ENCODE measurements at regions not wholly inside any gene's neighbourhood (a gene's known extent, or its start where the extent isn't known, plus 50 kb on each side); places are given as distances from the start of the nearest gene placed in this dataset.

GRCh38 chr5:173781432-173781815 is 106.7 kb upstream of the CPEB4 start:
- POLR2A ChIA-PET = no interaction called here
- no peaks in the 10 kb centered on the region for H3K36me3 Mint-ChIP-seq (ENCODE audit: low read depth)
- H3K9me3 Mint-ChIP-seq = no peaks in the 10 kb centered on the region
- DNase-seq = no peak
- CTCF ChIA-PET = interaction anchor here (1.4 kb wide), 1 partner anchor 22 kb away, joined by 4 read pairs; no protein-coding TSS in a partner anchor
- peak overlapping the region; percentile 83 for H3K27ac Mint-ChIP-seq
- no peak overlapping the region for H3K4me3 Mint-ChIP-seq
- no peaks in the 10 kb centered on the region for H3K27me3 Mint-ChIP-seq
- peaks cover 24% of the 10 kb centered on the region for H3K4me1 Mint-ChIP-seq

- DNase-seq = peak; percentile 54
- H3K27ac Mint-ChIP-seq = peak overlapping the region; percentile 83
- no peaks in the 10 kb centered on the region for H3K36me3 Mint-ChIP-seq (ENCODE audit: low read depth)
- CTCF ChIA-PET = no interaction called here
- no peaks in the 10 kb centered on the region for H3K9me3 Mint-ChIP-seq
- H3K4me3 Mint-ChIP-seq = no peak overlapping the region
- no peaks in the 10 kb centered on the region for H3K27me3 Mint-ChIP-seq
- H3K4me1 Mint-ChIP-seq = peaks cover 26% of the 10 kb centered on the region
- POLR2A ChIA-PET = no interaction called here
Measured at GRCh38 chr5:173781816-173782670, 106.1 kb upstream of the CPEB4 start.

GRCh38 chr5:173782671-173783101 is 105.5 kb upstream of the CPEB4 start:
- POLR2A ChIA-PET = no interaction called here
- Mint-ChIP-seq H3K4me1 (peaks cover 26% of the 10 kb centered on the region), H3K4me3 (no peak overlapping the region), H3K36me3 (ENCODE audit: low read depth) (no peaks in the 10 kb centered on the region), H3K27me3 (no peaks in the 10 kb centered on the region), H3K9me3 (no peaks in the 10 kb centered on the region), H3K27ac (peak overlapping the region; percentile 83)
- DNase-seq = no peak
- CTCF ChIA-PET = no interaction called here

- Mint-ChIP-seq H3K9me3 (no peaks in the 10 kb centered on the region), H3K27ac (no peak overlapping the region), H3K4me1 (peaks cover 23% of the 10 kb centered on the region), H3K36me3 (ENCODE audit: low read depth) (no peaks in the 10 kb centered on the region), H3K27me3 (no peaks in the 10 kb centered on the region), H3K4me3 (no peak overlapping the region)
- POLR2A ChIA-PET = no interaction called here
- DNase-seq = no peak
- CTCF ChIA-PET = no interaction called here
Measured at GRCh38 chr5:173783371-173783770, 104.8 kb upstream of the CPEB4 start.

- Mint-ChIP-seq H3K36me3 (ENCODE audit: low read depth) (no peaks in the 10 kb centered on the region), H3K27ac (no peak overlapping the region), H3K9me3 (no peaks in the 10 kb centered on the region), H3K27me3 (no peaks in the 10 kb centered on the region), H3K4me1 (peaks cover 19% of the 10 kb centered on the region), H3K4me3 (no peak overlapping the region)
- DNase-seq = no peak
- CTCF ChIA-PET = interaction anchor here (0.6 kb wide), 1 partner anchor 16 kb away, joined by 3 read pairs; no protein-coding TSS in a partner anchor
- POLR2A ChIA-PET = no interaction called here
Measured at GRCh38 chr5:173785400-173785799, 102.7 kb upstream of the CPEB4 start.

GRCh38 chr5:173785866-173786265 is 102.3 kb upstream of the CPEB4 start:
- ChIA-PET POLR2A (no interaction called here), CTCF (interaction anchor here (0.5 to 2.0 kb wide), 4 partner anchors 8 to 398 kb away, joined by 3 to 7 read pairs (median 3); no protein-coding TSS in a partner anchor)
- Mint-ChIP-seq H3K36me3 (ENCODE audit: low read depth) (no peaks in the 10 kb centered on the region), H3K27ac (no peak overlapping the region), H3K9me3 (no peaks in the 10 kb centered on the region), H3K4me1 (peaks cover 19% of the 10 kb centered on the region), H3K27me3 (no peaks in the 10 kb centered on the region), H3K4me3 (no peak overlapping the region)
- DNase-seq = no peak

GRCh38 chr5:173786286-173787187 is 101.6 kb upstream of the CPEB4 start:
- CTCF ChIA-PET = interaction anchor here (0.5 to 2.0 kb wide), 7 partner anchors 9 to 399 kb away, joined by 3 to 7 read pairs (median 3); no protein-coding TSS in a partner anchor
- Mint-ChIP-seq H3K27ac (no peak overlapping the region), H3K27me3 (no peaks in the 10 kb centered on the region), H3K4me1 (peaks cover 17% of the 10 kb centered on the region), H3K36me3 (ENCODE audit: low read depth) (no peaks in the 10 kb centered on the region), H3K9me3 (no peaks in the 10 kb centered on the region), H3K4me3 (no peak overlapping the region)
- POLR2A ChIA-PET = no interaction called here
- DNase-seq = no peak

- POLR2A ChIA-PET = no interaction called here
- H3K27ac Mint-ChIP-seq = no peak overlapping the region
- no peaks in the 10 kb centered on the region for H3K36me3 Mint-ChIP-seq (ENCODE audit: low read depth)
- H3K27me3 Mint-ChIP-seq = no peaks in the 10 kb centered on the region
- H3K4me3 Mint-ChIP-seq = no peak overlapping the region
- DNase-seq = no peak
- H3K4me1 Mint-ChIP-seq = peaks cover 4% of the 10 kb centered on the region
- H3K9me3 Mint-ChIP-seq = no peaks in the 10 kb centered on the region
- CTCF ChIA-PET = interaction anchor here (1.2 to 1.9 kb wide), 2 partner anchors 10 to 141 kb away, joined by 3 to 4 read pairs; no protein-coding TSS in a partner anchor
Measured at GRCh38 chr5:173789031-173789920, 98.9 kb upstream of the CPEB4 start.

GRCh38 chr5:173790177-173790719 is 97.9 kb upstream of the CPEB4 start:
- no peak overlapping the region for H3K27ac Mint-ChIP-seq
- DNase-seq = no peak
- no peak overlapping the region for H3K4me3 Mint-ChIP-seq
- H3K9me3 Mint-ChIP-seq = no peaks in the 10 kb centered on the region
- CTCF ChIA-PET = no interaction called here
- peaks cover 4% of the 10 kb centered on the region for H3K4me1 Mint-ChIP-seq
- no peaks in the 10 kb centered on the region for H3K36me3 Mint-ChIP-seq (ENCODE audit: low read depth)
- POLR2A ChIA-PET = interaction anchor here (0.7 kb wide), 1 partner anchor 69 kb away, joined by 3 read pairs; no protein-coding TSS in a partner anchor
- H3K27me3 Mint-ChIP-seq = no peaks in the 10 kb centered on the region

- CTCF ChIA-PET = interaction anchor here (1.0 kb wide), 1 partner anchor 108 kb away, joined by 3 read pairs; no protein-coding TSS in a partner anchor
- POLR2A ChIA-PET = interaction anchor here (0.7 kb wide), 1 partner anchor 70 kb away, joined by 3 read pairs; no protein-coding TSS in a partner anchor
- Mint-ChIP-seq H3K27ac (no peak overlapping the region), H3K27me3 (no peaks in the 10 kb centered on the region), H3K4me1 (peaks cover 2% of the 10 kb centered on the region), H3K4me3 (no peak overlapping the region), H3K36me3 (ENCODE audit: low read depth) (no peaks in the 10 kb centered on the region), H3K9me3 (no peaks in the 10 kb centered on the region)
- DNase-seq = no peak
Measured at GRCh38 chr5:173790836-173791546, 97.2 kb upstream of the CPEB4 start.

GRCh38 chr5:173791878-173792277 is 96.3 kb upstream of the CPEB4 start:
- no peaks in the 10 kb centered on the region for H3K36me3 Mint-ChIP-seq (ENCODE audit: low read depth)
- ChIA-PET POLR2A (no interaction called here), CTCF (interaction anchor here (0.6 to 1.0 kb wide), 2 partner anchors 109 to 443 kb away, joined by 3 to 6 read pairs; no protein-coding TSS in a partner anchor)
- no peak overlapping the region for H3K27ac Mint-ChIP-seq
- H3K4me1 Mint-ChIP-seq = no peaks in the 10 kb centered on the region
- no peak for DNase-seq
- H3K27me3 Mint-ChIP-seq = peaks cover 2% of the 10 kb centered on the region
- H3K9me3 Mint-ChIP-seq = no peaks in the 10 kb centered on the region
- H3K4me3 Mint-ChIP-seq = no peak overlapping the region
